ENCODE measurements at regions not wholly inside any gene's neighbourhood (a gene's known extent, or its start where the extent isn't known, plus 50 kb on each side); places are given as distances from the start of the nearest gene placed in this dataset.

DNA sequence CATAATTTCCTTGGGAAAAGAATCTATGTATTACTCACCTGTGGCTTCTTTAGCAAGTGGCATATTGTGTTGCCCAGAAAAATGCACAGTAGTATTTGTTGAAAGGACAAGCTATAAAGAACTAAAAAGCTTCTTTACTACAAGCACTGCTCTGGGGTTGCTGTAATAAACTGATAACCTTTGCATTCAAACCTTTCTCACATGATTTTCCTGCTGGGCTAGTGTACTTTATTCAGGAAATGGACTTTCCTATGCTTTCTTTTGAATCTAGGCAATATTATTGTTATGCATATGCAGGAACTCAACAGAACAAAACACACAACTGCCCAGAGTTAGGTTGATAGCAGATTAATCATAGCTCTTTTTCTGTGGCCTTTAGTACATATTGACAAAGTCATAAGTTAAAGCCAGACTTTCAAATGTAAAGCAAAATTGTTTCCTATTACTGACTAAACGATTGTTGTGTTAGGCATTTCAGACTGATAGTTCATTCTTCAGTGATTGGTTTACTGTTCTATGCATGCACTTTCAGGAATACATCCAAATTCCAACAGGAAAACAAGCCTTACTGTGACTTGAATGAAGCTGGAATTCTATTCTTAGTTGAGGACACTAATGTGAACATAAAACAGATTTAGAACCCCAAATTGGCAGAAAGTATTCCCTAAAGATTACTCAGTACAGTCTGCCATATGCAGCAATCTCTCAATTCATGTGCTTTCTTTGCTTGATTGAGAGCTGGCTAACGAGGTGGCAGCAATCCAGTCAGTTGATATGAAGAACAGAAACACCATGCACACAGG is 564.3 kb upstream of the NEGR1 start (continued):
- TF ChIP-seq, protein P1, sequence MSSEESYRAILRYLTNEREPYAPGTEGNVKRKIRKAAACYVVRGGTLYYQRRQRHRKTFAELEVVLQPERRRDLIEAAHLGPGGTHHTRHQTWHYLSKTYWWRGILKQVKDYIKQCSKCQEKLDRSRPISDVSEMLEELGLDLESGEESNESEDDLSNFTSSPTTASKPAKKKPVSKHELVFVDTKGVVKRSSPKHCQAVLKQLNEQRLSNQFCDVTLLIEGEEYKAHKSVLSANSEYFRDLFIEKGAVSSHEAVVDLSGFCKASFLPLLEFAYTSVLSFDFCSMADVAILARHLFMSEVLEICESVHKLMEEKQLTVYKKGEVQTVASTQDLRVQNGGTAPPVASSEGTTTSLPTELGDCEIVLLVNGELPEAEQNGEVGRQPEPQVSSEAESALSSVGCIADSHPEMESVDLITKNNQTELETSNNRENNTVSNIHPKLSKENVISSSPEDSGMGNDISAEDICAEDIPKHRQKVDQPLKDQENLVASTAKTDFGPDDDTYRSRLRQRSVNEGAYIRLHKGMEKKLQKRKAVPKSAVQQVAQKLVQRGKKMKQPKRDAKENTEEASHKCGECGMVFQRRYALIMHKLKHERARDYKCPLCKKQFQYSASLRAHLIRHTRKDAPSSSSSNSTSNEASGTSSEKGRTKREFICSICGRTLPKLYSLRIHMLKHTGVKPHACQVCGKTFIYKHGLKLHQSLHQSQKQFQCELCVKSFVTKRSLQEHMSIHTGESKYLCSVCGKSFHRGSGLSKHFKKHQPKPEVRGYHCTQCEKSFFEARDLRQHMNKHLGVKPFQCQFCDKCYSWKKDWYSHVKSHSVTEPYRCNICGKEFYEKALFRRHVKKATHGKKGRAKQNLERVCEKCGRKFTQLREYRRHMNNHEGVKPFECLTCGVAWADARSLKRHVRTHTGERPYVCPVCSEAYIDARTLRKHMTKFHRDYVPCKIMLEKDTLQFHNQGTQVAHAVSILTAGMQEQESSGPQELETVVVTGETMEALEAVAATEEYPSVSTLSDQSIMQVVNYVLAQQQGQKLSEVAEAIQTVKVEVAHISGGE (CRISPR knock-in tag; IDR thresholded peaks at IDR 0.05): no peak
- TF ChIP-seq LARP7 (IDR thresholded peaks at IDR 0.05) (no peak), EED (IDR thresholded peaks at IDR 0.05; ENCODE audit: low read depth) (no peak), BACH1 (IDR thresholded peaks at IDR 0.05; ENCODE audit: borderline replicate concordance) (no peak), YY1 (IDR thresholded peaks at IDR 0.05; ENCODE audit: low read depth, low read length) (no peak)

DNA sequence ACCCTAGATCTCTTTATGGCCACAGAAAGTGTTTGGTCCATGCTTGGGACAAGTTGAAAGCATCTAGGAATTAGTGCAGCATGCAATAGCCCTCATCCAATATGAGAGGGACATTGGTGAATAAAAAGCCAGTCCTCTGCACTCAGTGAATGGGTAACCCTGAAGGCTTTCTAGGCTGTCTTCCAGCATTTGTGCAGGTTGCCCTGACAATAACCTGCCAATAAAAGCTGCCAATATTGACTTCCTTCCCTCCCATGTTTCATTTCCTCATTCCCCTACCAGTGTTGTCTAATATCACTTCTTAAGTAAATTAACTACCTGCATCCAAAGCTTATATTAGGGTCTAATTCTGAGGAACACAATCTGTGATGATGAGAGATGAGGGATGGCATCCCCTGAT is 563.6 kb upstream of the NEGR1 start:
- no peak overlapping the region for H3K4me2 ChIP-seq (ENCODE audit: control insufficient read depth, insufficient read depth)
- in situ Hi-C loops (cut with MboI) (no loop called here), intact Hi-C loops (cut with micrococcal nuclease; ENCODE audit: unreplicated experiment) (no loop called here)
- POLR2A ChIA-PET: no interaction called here
- no peak overlapping the region for H2AFZ ChIP-seq (ENCODE audit: control insufficient read depth, low read depth, low read length)
- CTCF ChIA-PET: interaction anchor here (0.7 to 1.5 kb wide), 2 partner anchors 16 to 23 kb away, joined by 3 read pairs; no protein-coding TSS in a partner anchor
- no peaks in the 10 kb centered on the region for H4K20me1 ChIP-seq (ENCODE audit: control insufficient read depth, insufficient read depth)
- DNase-seq (ENCODE audit: low read depth, low spot score) (no peak), FAIRE-seq (no peak), ATAC-seq (no peak)
- no TSS peak for BruUV-seq (replicated peaks)
- RAD21 ChIA-PET (ENCODE audit: unreplicated experiment): no interaction called here
- H3K4me3 ChIP-seq: no peak overlapping the region
- H3K27me3 ChIP-seq (replicated peaks in 1 of 2; ENCODE audit: control insufficient read depth in 2 of 2, insufficient read depth in 2 of 2, low read length in 1 of 2): no peaks in the 10 kb centered on the region
- H3K36me3 ChIP-seq (ENCODE audit: control insufficient read depth in 2 of 2, insufficient read depth in 2 of 2, low read length in 1 of 2): no peaks in the 10 kb centered on the region
- H3K9me3 ChIP-seq (replicated peaks; ENCODE audit: control insufficient read depth, insufficient read depth, low read length): no peaks in the 10 kb centered on the region
- no peaks in the 10 kb centered on the region for H3K4me1 ChIP-seq (ENCODE audit: control insufficient read depth, insufficient read depth, low read length)
- no peak overlapping the region for H3K9ac ChIP-seq (ENCODE audit: control insufficient read depth, insufficient read depth, low read length)
- SMC1A ChIA-PET (ENCODE audit: uncharacterized antibody, unreplicated experiment): interaction anchor here (0.6 to 1.6 kb wide), 3 partner anchors 14 to 795 kb away, joined by 3 to 4 read pairs (median 4); no protein-coding TSS in a partner anchor
- no peak overlapping the region for H3K27ac ChIP-seq (ENCODE audit: control insufficient read depth, insufficient read depth)
- no peaks in the 10 kb centered on the region for H3K79me2 ChIP-seq (ENCODE audit: control insufficient read depth, insufficient read depth, low read length)
- no peak for TF ChIP-seq ZSCAN29 (IDR thresholded peaks at IDR 0.05)
- TF ChIP-seq EZH2 (IDR thresholded peaks at IDR 0.05; ENCODE audit: borderline replicate concordance, control insufficient read depth, low read depth, low read length): no peak
- TF ChIP-seq HDAC6 (IDR thresholded peaks at IDR 0.05; ENCODE audit: unreplicated experiment): no peak
- no peak for TF ChIP-seq SPI1 (IDR thresholded peaks at IDR 0.05; ENCODE audit: borderline replicate concordance, insufficient read depth, low read depth, low read length)
- TF ChIP-seq, protein P2, sequence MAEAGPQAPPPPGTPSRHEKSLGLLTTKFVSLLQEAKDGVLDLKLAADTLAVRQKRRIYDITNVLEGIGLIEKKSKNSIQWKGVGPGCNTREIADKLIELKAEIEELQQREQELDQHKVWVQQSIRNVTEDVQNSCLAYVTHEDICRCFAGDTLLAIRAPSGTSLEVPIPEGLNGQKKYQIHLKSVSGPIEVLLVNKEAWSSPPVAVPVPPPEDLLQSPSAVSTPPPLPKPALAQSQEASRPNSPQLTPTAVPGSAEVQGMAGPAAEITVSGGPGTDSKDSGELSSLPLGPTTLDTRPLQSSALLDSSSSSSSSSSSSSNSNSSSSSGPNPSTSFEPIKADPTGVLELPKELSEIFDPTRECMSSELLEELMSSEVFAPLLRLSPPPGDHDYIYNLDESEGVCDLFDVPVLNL (IDR thresholded peaks at IDR 0.05; ENCODE audit: low read depth, low read length): no peak
- no peak for TF ChIP-seq FOXK2 (IDR thresholded peaks at IDR 0.05)
- TF ChIP-seq, protein P3, sequence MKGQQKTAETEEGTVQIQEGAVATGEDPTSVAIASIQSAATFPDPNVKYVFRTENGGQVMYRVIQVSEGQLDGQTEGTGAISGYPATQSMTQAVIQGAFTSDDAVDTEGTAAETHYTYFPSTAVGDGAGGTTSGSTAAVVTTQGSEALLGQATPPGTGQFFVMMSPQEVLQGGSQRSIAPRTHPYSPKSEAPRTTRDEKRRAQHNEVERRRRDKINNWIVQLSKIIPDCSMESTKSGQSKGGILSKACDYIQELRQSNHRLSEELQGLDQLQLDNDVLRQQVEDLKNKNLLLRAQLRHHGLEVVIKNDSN (IDR thresholded peaks at IDR 0.05; ENCODE audit: borderline replicate concordance, extremely low read length, insufficient read depth, low read depth, low read length): no peak
- no peak for TF ChIP-seq CEBPB (IDR thresholded peaks at IDR 0.05; ENCODE audit: borderline replicate concordance in 1 of 2, low read depth in 2 of 2, low read length in 2 of 2)
- no peak for TF ChIP-seq IKZF2 (IDR thresholded peaks at IDR 0.05)
- TF ChIP-seq ZNF24 (IDR thresholded peaks at IDR 0.05): no peak
- no peak for TF ChIP-seq SMAD1 (IDR thresholded peaks at IDR 0.05; ENCODE audit: low read depth, partially characterized antibody)
- TF ChIP-seq ZNF217 (IDR thresholded peaks at IDR 0.05): no peak
- no peak for TF ChIP-seq CBFB (IDR thresholded peaks at IDR 0.05; ENCODE audit: low read depth)
